GM23338 (cell line): ENCODE measurements at regions not wholly inside any gene's neighbourhood (a gene's known extent, or its start where the extent isn't known, plus 50 kb on each side); places are given as distances from the start of the nearest gene placed in this dataset.
"Not testable (repeated sequence)": the region's sequence is repeated elsewhere in the genome, so short reads cannot be mapped to it uniquely, and the experiment has no call there.

Source experiments
- ATAC-seq: fragments of 200-7000 bp; cut with Tn5 transposase; 3 replicates; pipeline ENCODE4 v1.9.1; 2020
- DNase-seq: peaks from one replicate; pipeline ENCODE4 v3.0.0-alpha.2; 2015; ENCODE audit warnings: low spot score
- H2AFZ ChIP-seq: fragments of 200-600 bp; sonication (generic); 2 replicates; pipeline ENCODE4 v1.8.0; 2016; ENCODE audit warnings: antibody characterized with exemption, mild to moderate bottlenecking, moderate library complexity
- H3F3A ChIP-seq: fragments of 200-600 bp; sonication (generic); replicated peaks from 2 replicates; pipeline ENCODE4 v1.8.0; 2017; ENCODE audit warnings: antibody characterized with exemption, mixed run types, low read depth
- H3K27ac ChIP-seq: fragments of 200-600 bp; sonication (generic); 2 replicates; pipeline ENCODE4 v1.6.1; 2016; ENCODE audit warnings: low read depth
- H3K27me3 ChIP-seq: fragments of 200-600 bp; sonication (generic); 2 replicates; pipeline ENCODE4 v1.8.0; 2016; ENCODE audit warnings: mild to moderate bottlenecking, mixed run types, moderate library complexity; ENCODE audit not compliant: insufficient read depth
- H3K36me3 ChIP-seq: fragments of 200-600 bp; sonication (generic); 2 replicates; pipeline ENCODE4 v1.8.0; 2016; ENCODE audit warnings: mild to moderate bottlenecking; ENCODE audit not compliant: insufficient read depth
- H3K4me1 ChIP-seq: fragments of 200-600 bp; sonication (generic); 2 replicates; pipeline ENCODE4 v1.8.0; 2016; ENCODE audit warnings: mild to moderate bottlenecking, moderate library complexity; ENCODE audit not compliant: insufficient read depth
- H3K4me2 ChIP-seq: fragments of 200-600 bp; sonication (generic); 2 replicates; pipeline ENCODE4 v1.7.1; 2017; ENCODE audit warnings: mixed run types
- H3K4me3 ChIP-seq: fragments of 200-600 bp; sonication (generic); 2 replicates; pipeline ENCODE4 v1.6.1; 2016; ENCODE audit warnings: mixed run types
- H3K79me2 ChIP-seq: fragments of 200-600 bp; sonication (generic); replicated peaks from 2 replicates; pipeline ENCODE4 v1.8.0; 2017; ENCODE audit warnings: mild to moderate bottlenecking; ENCODE audit not compliant: insufficient read depth
- H3K9me2 ChIP-seq: fragments of 200-600 bp; sonication (generic); 2 replicates; pipeline ENCODE4 v1.8.0; 2017; ENCODE audit not compliant: insufficient read depth
- H4K20me1 ChIP-seq: fragments of 200-600 bp; sonication (generic); replicated peaks from 2 replicates; pipeline ENCODE4 v1.8.0; 2017; ENCODE audit warnings: mild to moderate bottlenecking; ENCODE audit not compliant: insufficient read depth
- H3K27ac Mint-ChIP-seq: 2 replicates; pipeline ENCODE4 v1.8.0; 2020; ENCODE audit warnings: inconsistent platforms, mild to moderate bottlenecking, moderate library complexity, mixed read lengths
- H3K27me3 Mint-ChIP-seq: 3 replicates; pipeline ENCODE4 v1.8.0; 2022; ENCODE audit warnings: low read depth, mild to moderate bottlenecking, moderate library complexity, mixed read lengths, inconsistent platforms; ENCODE audit not compliant: insufficient read depth, poor library complexity
- H3K36me3 Mint-ChIP-seq: 3 replicates; pipeline ENCODE4 v1.8.0; 2021; ENCODE audit warnings: low read depth, mild to moderate bottlenecking, inconsistent platforms, moderate library complexity, mixed read lengths
- H3K4me1 Mint-ChIP-seq: 3 replicates; pipeline ENCODE4 v1.8.0; 2020; ENCODE audit warnings: mild to moderate bottlenecking, inconsistent platforms, mixed read lengths
- H3K4me3 Mint-ChIP-seq: 3 replicates; pipeline ENCODE4 v1.8.0; 2021; ENCODE audit warnings: moderate library complexity, mild to moderate bottlenecking, inconsistent platforms, mixed read lengths
- H3K9me3 Mint-ChIP-seq: 3 replicates; pipeline ENCODE4 v1.8.0; 2020; ENCODE audit warnings: moderate library complexity, mild to moderate bottlenecking, inconsistent platforms, mixed read lengths
- EZH2 ChIP-seq: fragments of 200-600 bp; sonication (generic); IDR thresholded peaks from one replicate; pipeline ENCODE4 v1.8.0; 2017; ENCODE audit warnings: antibody characterized with exemption, mild to moderate bottlenecking, low read depth; ENCODE audit not compliant: unreplicated experiment
- POLR2AphosphoS5 ChIP-seq: IDR thresholded peaks from 2 replicates; pipeline ENCODE4 v1.6.1; 2016; ENCODE audit warnings: antibody characterized with exemption, low read depth
- STAT1 ChIP-seq: IDR thresholded peaks from one replicate; pipeline ENCODE4 v1.6.1; 2016; ENCODE audit warnings: antibody characterized with exemption; ENCODE audit not compliant: unreplicated experiment
- TF ChIP-seq, protein P1 (sequence below): fragments of 250-450 bp; sonication (Bioruptor Pico); IDR thresholded peaks from 2 replicates; pipeline ENCODE4 v1.5.0; 2020; ENCODE audit warnings: mild to moderate bottlenecking, moderate library complexity
- TF ChIP-seq, protein P2 (sequence below), 2 experiments: fragments of 200-600 bp in 1 of 2; sonication (generic) in 1 of 2; conservative IDR thresholded peaks; 2 replicates each; pipeline versions ENCODE4 v1.5.1 to v1.6.1; 2016 to 2017; ENCODE audit warnings: antibody characterized with exemption in 2 of 2, low read depth in 2 of 2, mild to moderate bottlenecking in 2 of 2, moderate library complexity in 1 of 2
- TF ChIP-seq, protein P3 (sequence below): IDR thresholded peaks from 2 replicates; pipeline ENCODE4 v1.6.1; 2016; ENCODE audit warnings: antibody characterized with exemption

DNA sequence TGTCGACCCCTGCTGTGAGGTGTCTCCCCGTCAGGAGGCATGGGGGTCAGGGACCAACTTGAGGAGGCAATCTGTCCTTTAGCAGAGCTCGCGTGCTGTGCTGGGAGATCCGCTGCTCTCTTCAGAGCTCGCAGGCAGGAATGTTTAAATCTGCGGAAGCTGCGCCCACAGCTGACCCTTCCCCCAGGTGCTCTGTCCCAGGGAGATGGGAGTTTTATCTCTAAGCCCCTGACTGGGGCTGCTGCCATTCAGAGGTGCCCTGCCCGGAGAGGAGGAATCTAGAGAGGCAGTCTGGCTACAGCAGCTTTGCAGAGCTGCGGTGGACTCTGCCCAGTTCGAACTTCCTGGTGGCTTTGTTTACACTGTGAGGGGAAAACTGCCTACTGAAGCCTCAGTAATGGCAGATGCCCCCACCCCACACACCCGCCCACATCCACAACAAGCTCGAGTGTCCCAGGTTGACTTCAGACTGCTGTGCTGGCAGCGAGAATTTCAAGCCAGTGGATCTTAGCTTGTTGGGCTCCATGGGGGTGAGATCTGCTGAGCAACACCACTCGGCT, 133.1 kb downstream of the CENPC start:
- not testable (repeated sequence) for DNase-seq, H3K27me3 ChIP-seq, H3K36me3 Mint-ChIP-seq, H3F3A ChIP-seq, H3K4me3 Mint-ChIP-seq, H3K9me2 ChIP-seq, H3K4me1 ChIP-seq, H3K4me3 ChIP-seq, ATAC-seq, H3K79me2 ChIP-seq, H3K27me3 Mint-ChIP-seq, H3K27ac Mint-ChIP-seq, H4K20me1 ChIP-seq, H3K27ac ChIP-seq, H3K4me1 Mint-ChIP-seq, H3K4me2 ChIP-seq, H2AFZ ChIP-seq, H3K36me3 ChIP-seq
- H3K9me3 Mint-ChIP-seq, result peaks cover 17% of the 10 kb centered on the region

DNA sequence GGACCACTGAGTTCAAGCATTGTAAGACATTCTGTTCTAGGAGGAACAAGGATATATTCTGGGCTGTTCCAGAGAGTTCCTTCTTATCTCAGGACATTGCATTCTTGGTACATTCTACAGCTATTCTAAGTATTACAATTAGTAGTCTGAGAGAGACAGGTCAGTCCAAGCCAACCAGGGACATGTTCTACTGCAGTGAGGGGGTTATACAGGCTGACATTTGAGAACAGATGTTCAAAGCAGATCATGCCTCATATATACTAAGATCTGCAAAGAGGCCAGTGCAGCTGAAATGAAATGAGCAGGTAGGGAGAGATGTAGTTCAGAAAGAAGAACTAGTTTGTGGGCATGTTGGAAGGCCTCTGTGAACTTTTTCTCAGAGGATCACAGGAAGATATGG, 142.0 kb downstream of the CENPC start:
- H3K27me3 ChIP-seq, result no peaks in the 10 kb centered on the region

More for the DNA sequence above, 142.0 kb downstream of the CENPC start:
- no peaks in the 10 kb centered on the region for H3K36me3 ChIP-seq
- ATAC-seq, result no peak
- no peaks in the 10 kb centered on the region for H3K79me2 ChIP-seq
- H4K20me1 ChIP-seq, result no peaks in the 10 kb centered on the region; the same call in 1 of the 2 replicates
- Mint-ChIP-seq H3K4me1 (peaks cover 4% of the 10 kb centered on the region; the same call in 2 of the 3 replicates), H3K27ac (no peak overlapping the region), H3K36me3 (peaks cover 3% of the 10 kb centered on the region; the same call in 1 of the 3 replicates), H3K4me3 (no peak overlapping the region), H3K27me3 (no peaks in the 10 kb centered on the region), H3K9me3 (peaks cover 15% of the 10 kb centered on the region; the same call in 2 of the 3 replicates)
- TF ChIP-seq, protein P1, sequence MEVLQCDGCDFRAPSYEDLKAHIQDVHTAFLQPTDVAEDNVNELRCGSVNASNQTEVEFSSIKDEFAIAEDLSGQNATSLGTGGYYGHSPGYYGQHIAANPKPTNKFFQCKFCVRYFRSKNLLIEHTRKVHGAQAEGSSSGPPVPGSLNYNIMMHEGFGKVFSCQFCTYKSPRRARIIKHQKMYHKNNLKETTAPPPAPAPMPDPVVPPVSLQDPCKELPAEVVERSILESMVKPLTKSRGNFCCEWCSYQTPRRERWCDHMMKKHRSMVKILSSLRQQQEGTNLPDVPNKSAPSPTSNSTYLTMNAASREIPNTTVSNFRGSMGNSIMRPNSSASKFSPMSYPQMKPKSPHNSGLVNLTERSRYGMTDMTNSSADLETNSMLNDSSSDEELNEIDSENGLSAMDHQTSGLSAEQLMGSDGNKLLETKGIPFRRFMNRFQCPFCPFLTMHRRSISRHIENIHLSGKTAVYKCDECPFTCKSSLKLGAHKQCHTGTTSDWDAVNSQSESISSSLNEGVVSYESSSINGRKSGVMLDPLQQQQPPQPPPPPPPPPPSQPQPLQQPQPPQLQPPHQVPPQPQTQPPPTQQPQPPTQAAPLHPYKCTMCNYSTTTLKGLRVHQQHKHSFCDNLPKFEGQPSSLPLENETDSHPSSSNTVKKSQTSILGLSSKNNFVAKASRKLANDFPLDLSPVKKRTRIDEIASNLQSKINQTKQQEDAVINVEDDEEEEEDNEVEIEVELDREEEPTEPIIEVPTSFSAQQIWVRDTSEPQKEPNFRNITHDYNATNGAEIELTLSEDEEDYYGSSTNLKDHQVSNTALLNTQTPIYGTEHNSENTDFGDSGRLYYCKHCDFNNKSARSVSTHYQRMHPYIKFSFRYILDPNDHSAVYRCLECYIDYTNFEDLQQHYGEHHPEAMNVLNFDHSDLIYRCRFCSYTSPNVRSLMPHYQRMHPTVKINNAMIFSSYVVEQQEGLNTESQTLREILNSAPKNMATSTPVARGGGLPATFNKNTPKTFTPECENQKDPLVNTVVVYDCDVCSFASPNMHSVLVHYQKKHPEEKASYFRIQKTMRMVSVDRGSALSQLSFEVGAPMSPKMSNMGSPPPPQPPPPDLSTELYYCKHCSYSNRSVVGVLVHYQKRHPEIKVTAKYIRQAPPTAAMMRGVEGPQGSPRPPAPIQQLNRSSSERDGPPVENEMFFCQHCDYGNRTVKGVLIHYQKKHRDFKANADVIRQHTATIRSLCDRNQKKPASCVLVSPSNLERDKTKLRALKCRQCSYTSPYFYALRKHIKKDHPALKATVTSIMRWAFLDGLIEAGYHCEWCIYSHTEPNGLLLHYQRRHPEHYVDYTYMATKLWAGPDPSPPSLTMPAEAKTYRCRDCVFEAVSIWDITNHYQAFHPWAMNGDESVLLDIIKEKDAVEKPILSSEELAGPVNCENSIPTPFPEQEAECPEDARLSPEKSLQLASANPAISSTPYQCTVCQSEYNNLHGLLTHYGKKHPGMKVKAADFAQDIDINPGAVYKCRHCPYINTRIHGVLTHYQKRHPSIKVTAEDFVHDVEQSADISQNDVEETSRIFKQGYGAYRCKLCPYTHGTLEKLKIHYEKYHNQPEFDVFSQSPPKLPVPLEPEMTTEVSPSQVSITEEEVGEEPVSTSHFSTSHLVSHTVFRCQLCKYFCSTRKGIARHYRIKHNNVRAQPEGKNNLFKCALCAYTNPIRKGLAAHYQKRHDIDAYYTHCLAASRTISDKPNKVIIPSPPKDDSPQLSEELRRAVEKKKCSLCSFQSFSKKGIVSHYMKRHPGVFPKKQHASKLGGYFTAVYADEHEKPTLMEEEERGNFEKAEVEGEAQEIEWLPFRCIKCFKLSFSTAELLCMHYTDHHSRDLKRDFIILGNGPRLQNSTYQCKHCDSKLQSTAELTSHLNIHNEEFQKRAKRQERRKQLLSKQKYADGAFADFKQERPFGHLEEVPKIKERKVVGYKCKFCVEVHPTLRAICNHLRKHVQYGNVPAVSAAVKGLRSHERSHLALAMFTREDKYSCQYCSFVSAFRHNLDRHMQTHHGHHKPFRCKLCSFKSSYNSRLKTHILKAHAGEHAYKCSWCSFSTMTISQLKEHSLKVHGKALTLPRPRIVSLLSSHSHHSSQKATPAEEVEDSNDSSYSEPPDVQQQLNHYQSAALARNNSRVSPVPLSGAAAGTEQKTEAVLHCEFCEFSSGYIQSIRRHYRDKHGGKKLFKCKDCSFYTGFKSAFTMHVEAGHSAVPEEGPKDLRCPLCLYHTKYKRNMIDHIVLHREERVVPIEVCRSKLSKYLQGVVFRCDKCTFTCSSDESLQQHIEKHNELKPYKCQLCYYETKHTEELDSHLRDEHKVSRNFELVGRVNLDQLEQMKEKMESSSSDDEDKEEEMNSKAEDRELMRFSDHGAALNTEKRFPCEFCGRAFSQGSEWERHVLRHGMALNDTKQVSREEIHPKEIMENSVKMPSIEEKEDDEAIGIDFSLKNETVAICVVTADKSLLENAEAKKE (CRISPR knock-in tag), result no peak
- TF ChIP-seq, protein P2, sequence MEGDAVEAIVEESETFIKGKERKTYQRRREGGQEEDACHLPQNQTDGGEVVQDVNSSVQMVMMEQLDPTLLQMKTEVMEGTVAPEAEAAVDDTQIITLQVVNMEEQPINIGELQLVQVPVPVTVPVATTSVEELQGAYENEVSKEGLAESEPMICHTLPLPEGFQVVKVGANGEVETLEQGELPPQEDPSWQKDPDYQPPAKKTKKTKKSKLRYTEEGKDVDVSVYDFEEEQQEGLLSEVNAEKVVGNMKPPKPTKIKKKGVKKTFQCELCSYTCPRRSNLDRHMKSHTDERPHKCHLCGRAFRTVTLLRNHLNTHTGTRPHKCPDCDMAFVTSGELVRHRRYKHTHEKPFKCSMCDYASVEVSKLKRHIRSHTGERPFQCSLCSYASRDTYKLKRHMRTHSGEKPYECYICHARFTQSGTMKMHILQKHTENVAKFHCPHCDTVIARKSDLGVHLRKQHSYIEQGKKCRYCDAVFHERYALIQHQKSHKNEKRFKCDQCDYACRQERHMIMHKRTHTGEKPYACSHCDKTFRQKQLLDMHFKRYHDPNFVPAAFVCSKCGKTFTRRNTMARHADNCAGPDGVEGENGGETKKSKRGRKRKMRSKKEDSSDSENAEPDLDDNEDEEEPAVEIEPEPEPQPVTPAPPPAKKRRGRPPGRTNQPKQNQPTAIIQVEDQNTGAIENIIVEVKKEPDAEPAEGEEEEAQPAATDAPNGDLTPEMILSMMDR (conservative IDR thresholded peaks at IDR 0.05; ENCODE audit: low read depth in 2 of 2), result no peak
- TF ChIP-seq EZH2, result no peak
- TF ChIP-seq, protein P3, sequence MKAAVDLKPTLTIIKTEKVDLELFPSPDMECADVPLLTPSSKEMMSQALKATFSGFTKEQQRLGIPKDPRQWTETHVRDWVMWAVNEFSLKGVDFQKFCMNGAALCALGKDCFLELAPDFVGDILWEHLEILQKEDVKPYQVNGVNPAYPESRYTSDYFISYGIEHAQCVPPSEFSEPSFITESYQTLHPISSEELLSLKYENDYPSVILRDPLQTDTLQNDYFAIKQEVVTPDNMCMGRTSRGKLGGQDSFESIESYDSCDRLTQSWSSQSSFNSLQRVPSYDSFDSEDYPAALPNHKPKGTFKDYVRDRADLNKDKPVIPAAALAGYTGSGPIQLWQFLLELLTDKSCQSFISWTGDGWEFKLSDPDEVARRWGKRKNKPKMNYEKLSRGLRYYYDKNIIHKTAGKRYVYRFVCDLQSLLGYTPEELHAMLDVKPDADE, result no peak
- TF ChIP-seq STAT1, result no peak
- TF ChIP-seq POLR2AphosphoS5, result no peak
- no peaks in the 10 kb centered on the region for H3F3A ChIP-seq
- no peaks in the 10 kb centered on the region for H3K9me2 ChIP-seq
- no peak overlapping the region for H3K27ac ChIP-seq
- H3K4me3 ChIP-seq, result no peak overlapping the region
- H2AFZ ChIP-seq, result no peak overlapping the region
- no peaks in the 10 kb centered on the region for H3K4me1 ChIP-seq
- DNase-seq, result no peak
- H3K4me2 ChIP-seq, result no peak overlapping the region
